HepG2 (cell line): ENCODE measurements at regions not wholly inside any gene's neighbourhood (a gene's known extent, or its start where the extent isn't known, plus 50 kb on each side); places are given as distances from the start of the nearest gene placed in this dataset.

ENCODE experiments used
- ATAC-seq: fragments of 200-7000 bp; cut with Tn5 transposase; 3 replicates; pipeline ENCODE4 v1.9.1; 2020; ENCODE audit warnings: mild to moderate bottlenecking, moderate library complexity
- BruUV-seq: library from RNA; stranded (reverse); fragments of 400-500 nt; replicated peaks from 2 replicates; lab custom pipeline; 2021; lab: Mats Ljungman, UMichigan
- CTCF ChIA-PET: fragments of 300-600 bp; formaldehyde crosslinking; extraction: SDS; loops from one replicate; lab custom pipeline; 2021; ENCODE audit warnings: low total read pairs, inconsistent platforms, low intra/inter-chr PET ratio; lab: Yijun Ruan, JAX
- POLR2A ChIA-PET: fragments of 350-600 bp; sonication (Branson Sonifier 250); formaldehyde crosslinking; loops from one replicate; lab custom pipeline; 2020; ENCODE audit warnings: antibody characterized with exemption, inconsistent platforms; lab: Yijun Ruan, JAX
- DNase-seq: peaks from one replicate; pipeline ENCODE4 v3.0.0-alpha.2; 2015; ENCODE audit warnings: low spot score
- FAIRE-seq: peaks from 3 replicates; lab custom pipeline; 2011; peaks lifted over from hg19 to GRCh38; lab: Jason Lieb, UNC
- H2AFZ ChIP-seq: one replicate; pipeline ENCODE4 v1.6.1; 2011; ENCODE audit warnings: low read length, inconsistent platforms
- H3K27ac ChIP-seq: fragments of 300-600 bp; 3 replicates; pipeline ENCODE4 v1.8.0; 2011; ENCODE audit warnings: mixed run types, mild to moderate bottlenecking, mixed read lengths, low read length, inconsistent platforms; ENCODE audit not compliant: insufficient read depth; ENCODE audit errors: extremely low read length
- H3K27me3 ChIP-seq, 2 experiments: fragments of 200-600 bp in 1 of 2; 2 replicates in 1 of 2; 3 replicates in 1 of 2; pipeline versions ENCODE4 v1.6.0 to v1.8.0; 2011; ENCODE audit warnings: low read length in 2 of 2, mild to moderate bottlenecking in 2 of 2, moderate library complexity in 2 of 2, inconsistent platforms in 1 of 2; ENCODE audit not compliant: insufficient read depth in 2 of 2, control insufficient read depth in 1 of 2
- H3K36me3 ChIP-seq, 2 experiments: fragments of 200-600 bp in 1 of 2; replicated peaks in 1 of 2; 2 replicates in 1 of 2; 3 replicates in 1 of 2; pipeline versions ENCODE4 v1.5.1 to v1.8.0; 2011; ENCODE audit warnings: low read length in 2 of 2, inconsistent platforms in 1 of 2; ENCODE audit not compliant: insufficient read depth in 2 of 2, control insufficient read depth in 1 of 2
- H3K4me1 ChIP-seq: 2 replicates; pipeline ENCODE4 v1.5.1; 2012; ENCODE audit warnings: low read length, inconsistent platforms; ENCODE audit not compliant: insufficient read depth
- H3K4me2 ChIP-seq: 2 replicates; pipeline ENCODE4 v1.6.0; 2011; ENCODE audit warnings: low read depth, low read length, inconsistent platforms
- H3K4me3 ChIP-seq, 3 experiments: fragments of 200-600 bp in 1 of 3; sonication (generic), shearing (Covaris generic) in 1 of 3; replicated peaks in 1 of 3; 2 replicates each; pipeline ENCODE4 v1.5.1; 2011 to 2016; ENCODE audit warnings: low read length in 3 of 3, inconsistent platforms in 2 of 3, low read depth in 2 of 3, mild to moderate bottlenecking in 2 of 3, control low read depth in 1 of 3, mixed read lengths in 1 of 3; ENCODE audit not compliant: insufficient read depth in 1 of 3
- H3K79me2 ChIP-seq: one replicate; pipeline ENCODE4 v1.6.1; 2011; ENCODE audit warnings: low read length, inconsistent platforms; ENCODE audit not compliant: insufficient read depth
- H3K9ac ChIP-seq: 2 replicates; pipeline ENCODE4 v1.6.0; 2011; ENCODE audit warnings: mild to moderate bottlenecking, low read depth, low read length, inconsistent platforms; ENCODE audit not compliant: insufficient read depth
- H3K9me3 ChIP-seq: 2 replicates; pipeline ENCODE4 v1.5.1; 2012; ENCODE audit warnings: mild to moderate bottlenecking, low read length
- H4K20me1 ChIP-seq: 2 replicates; pipeline ENCODE4 v1.6.0; 2011; ENCODE audit warnings: inconsistent platforms, mild to moderate bottlenecking, low read length, moderate library complexity; ENCODE audit not compliant: insufficient read depth
- MNT ChIP-seq: fragments of 450-650 bp; IDR thresholded peaks from 2 replicates; pipeline ENCODE4 v1.6.1; 2016
- ZBTB46 ChIP-seq: sonication (generic); formaldehyde crosslinking; IDR thresholded peaks from 2 replicates; pipeline ENCODE4 v1.4.0; 2020; ENCODE audit warnings: mild to moderate bottlenecking, missing genetic modification reagents, borderline replicate concordance
- ZNF496 ChIP-seq: sonication (generic); formaldehyde crosslinking; IDR thresholded peaks from 2 replicates; pipeline ENCODE4 v1.8.1; 2023; ENCODE audit warnings: mild to moderate bottlenecking, moderate library complexity, missing genetic modification reagents; ENCODE audit not compliant: insufficient replicate concordance
- ZNF567 ChIP-seq: sonication (generic); formaldehyde crosslinking; IDR thresholded peaks from 2 replicates; pipeline ENCODE4 v1.8.1; 2023; ENCODE audit warnings: mild to moderate bottlenecking, missing genetic modification reagents, borderline replicate concordance
- WGBS: methylation state at CpG from one replicate; pipeline ENCODE4 v1.1.6; 2017; ENCODE audit warnings: low lambda C conversion rate; 5-methylcytosine and 5-hydroxymethylcytosine counted together
- in situ Hi-C: cut with HindIII; loops from 2 replicates; pipeline ENCODE4 v1.10.0; 2017; ENCODE audit warnings: low pct_unique_long_range_greater_than_20kb; ENCODE audit not compliant: extremely low pct_ligation_motif_present
- intact Hi-C: fragments of 100-400 bp; cut with micrococcal nuclease; formaldehyde crosslinking; loops from one replicate; pipeline ENCODE4 v1.10.0; 2022; ENCODE audit not compliant: unreplicated experiment
- TF ChIP-seq, protein P1 (sequence below): sonication (generic); formaldehyde crosslinking; IDR thresholded peaks from 2 replicates; pipeline ENCODE4 v1.4.0; 2020; ENCODE audit warnings: missing genetic modification reagents

- no peaks in the 10 kb centered on the region for H3K27me3 ChIP-seq
- no TSS peak for BruUV-seq
- ChIA-PET CTCF (no interaction called here), POLR2A (no interaction called here)
- no peak overlapping the region for H3K4me3 ChIP-seq
- intact Hi-C loops (no loop called here), in situ Hi-C loops (no loop called here)
- no peaks in the 10 kb centered on the region for H3K4me1 ChIP-seq
- H2AFZ ChIP-seq = no peak overlapping the region
- no peak overlapping the region for H3K4me2 ChIP-seq
- H3K9me3 ChIP-seq = 0 out of 2 replicates have a peak, but pooled peaks cover 13% of the 10 kb centered on the region
- 0 out of 3 replicates have a peak, but pooled peaks have one; percentile 30 for ATAC-seq
- H3K27ac ChIP-seq = no peak overlapping the region
- FAIRE-seq = no peak
- no peaks in the 10 kb centered on the region for H3K36me3 ChIP-seq
- TF ChIP-seq ZNF567 (CRISPR knock-in tag) (no peak), MNT (peak; percentile 69), ZNF496 (CRISPR knock-in tag) (no peak), ZBTB46 (no peak)
- H3K9ac ChIP-seq = no peak overlapping the region
- no peaks in the 10 kb centered on the region for H3K79me2 ChIP-seq
- WGBS = 6% methylated on average over 2 of the region's 4 CpGs
- DNase-seq = no peak
- H4K20me1 ChIP-seq = no peaks in the 10 kb centered on the region
Measured at GRCh38 chr16:64381979-64382378, 739.9 kb downstream of the CDH11 start.

DNA sequence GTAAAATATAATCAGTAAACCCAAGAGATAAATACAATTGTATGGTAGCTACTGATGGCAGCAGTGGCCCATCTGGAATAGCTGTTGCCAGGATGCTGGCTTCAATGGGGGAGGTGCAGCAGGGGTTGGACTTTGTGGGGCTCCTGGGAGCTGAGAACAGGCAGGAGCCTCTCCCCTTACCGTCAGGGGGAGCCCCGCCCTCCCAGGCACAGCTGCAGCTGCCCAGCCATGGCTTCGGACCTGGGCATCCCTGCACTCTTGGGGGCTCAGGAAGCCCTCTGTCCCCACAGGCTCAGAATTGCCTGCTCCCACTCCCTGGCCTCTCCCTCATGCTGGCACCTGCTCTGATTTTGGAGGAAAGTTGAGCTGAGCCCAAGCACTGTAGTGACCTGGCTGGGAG, 741.1 kb downstream of the CDH11 start:
- CTCF ChIA-PET = no interaction called here
- WGBS = 0% methylated on average over 3 of the region's 3 CpGs
- H2AFZ ChIP-seq = no peak overlapping the region
- no peak for FAIRE-seq
- H3K36me3 ChIP-seq = no peaks in the 10 kb centered on the region
- H3K4me1 ChIP-seq = no peaks in the 10 kb centered on the region
- no peaks in the 10 kb centered on the region for H3K79me2 ChIP-seq
- TF ChIP-seq, protein P1, sequence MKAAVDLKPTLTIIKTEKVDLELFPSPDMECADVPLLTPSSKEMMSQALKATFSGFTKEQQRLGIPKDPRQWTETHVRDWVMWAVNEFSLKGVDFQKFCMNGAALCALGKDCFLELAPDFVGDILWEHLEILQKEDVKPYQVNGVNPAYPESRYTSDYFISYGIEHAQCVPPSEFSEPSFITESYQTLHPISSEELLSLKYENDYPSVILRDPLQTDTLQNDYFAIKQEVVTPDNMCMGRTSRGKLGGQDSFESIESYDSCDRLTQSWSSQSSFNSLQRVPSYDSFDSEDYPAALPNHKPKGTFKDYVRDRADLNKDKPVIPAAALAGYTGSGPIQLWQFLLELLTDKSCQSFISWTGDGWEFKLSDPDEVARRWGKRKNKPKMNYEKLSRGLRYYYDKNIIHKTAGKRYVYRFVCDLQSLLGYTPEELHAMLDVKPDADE (CRISPR knock-in tag) = no peak
- TF ChIP-seq, all 625 proteins: peak for 0
- ATAC-seq (peak; percentile 47), DNase-seq (no peak)
- BruUV-seq = no TSS peak
- in situ Hi-C loops (no loop called here), intact Hi-C loops (no loop called here)
- H4K20me1 ChIP-seq = no peaks in the 10 kb centered on the region
- H3K27ac ChIP-seq = no peak overlapping the region
- no peak overlapping the region for H3K9ac ChIP-seq
- no peak overlapping the region for H3K4me3 ChIP-seq
- peaks cover 20% of the 10 kb centered on the region; the same call in 1 of the 2 replicates for H3K9me3 ChIP-seq
- no peak overlapping the region for H3K4me2 ChIP-seq
- no peaks in the 10 kb centered on the region for H3K27me3 ChIP-seq
- POLR2A ChIA-PET = no interaction called here
